Spleen (tissue), 7 donors: ENCODE measurements at regions not wholly inside any gene's neighbourhood (a gene's known extent, or its start where the extent isn't known, plus 50 kb on each side); places are given as distances from the start of the nearest gene placed in this dataset.

Experiments
- POLR2A ChIP-seq, 3 donors: fragments of 450-650 bp; IDR thresholded peaks; one replicate each; pipeline ENCODE4 v1.5.1; 2017; ENCODE audit warnings: antibody characterized with exemption in 3 of 3, mild to moderate bottlenecking in 1 of 3
- POLR2AphosphoS5 ChIP-seq, 3 donors: sonication (generic); formaldehyde crosslinking; IDR thresholded peaks; one replicate each; pipeline ENCODE4 v1.5.1; 2017; ENCODE audit warnings: antibody characterized with exemption in 3 of 3
- TF ChIP-seq, protein P1 (sequence below), 11 experiments: fragments of 200-600 bp in 7 of 11; fragments of 450-650 bp in 4 of 11; sonication (generic) in 4 of 11; IDR thresholded peaks in 8 of 11; conservative IDR thresholded peaks in 3 of 11; 1 replicate in 7 of 11; 2 replicates in 4 of 11; pipeline versions ENCODE4 v1.4.0 to v1.8.0; 2016 to 2021; ENCODE audit warnings: antibody characterized with exemption in 11 of 11, inconsistent platforms in 4 of 11, mild to moderate bottlenecking in 1 of 11
- donor health status: DM: no; HTN: no; CAD: no; lungs with moderate emphysema.
- donor health status: DM: no; HTN: no; CAD: no.
- donor health status: DM: no; HTN: no; CAD: no.

DNA sequence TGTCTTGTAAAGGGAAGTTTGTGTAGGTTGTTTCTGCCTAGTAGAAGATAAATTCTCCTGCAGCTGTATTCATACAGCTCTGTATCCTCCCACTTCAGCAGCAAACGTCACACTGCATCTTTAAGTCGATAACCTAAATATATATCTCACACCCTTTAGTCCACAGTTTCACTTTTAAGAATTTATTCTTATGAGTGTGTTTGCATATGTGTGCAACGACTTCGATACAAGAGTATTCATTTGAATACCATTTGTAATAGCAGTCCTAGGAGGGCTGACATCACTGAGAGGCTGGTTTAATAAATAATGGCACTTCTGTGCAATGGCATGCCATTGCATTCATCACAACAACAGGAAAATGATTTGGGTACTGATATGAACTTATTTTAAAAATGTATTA is 63.8 kb upstream of the MSH6 start:
- no peak for TF ChIP-seq POLR2A (IDR thresholded peaks at IDR 0.05)
- TF ChIP-seq, protein P1, sequence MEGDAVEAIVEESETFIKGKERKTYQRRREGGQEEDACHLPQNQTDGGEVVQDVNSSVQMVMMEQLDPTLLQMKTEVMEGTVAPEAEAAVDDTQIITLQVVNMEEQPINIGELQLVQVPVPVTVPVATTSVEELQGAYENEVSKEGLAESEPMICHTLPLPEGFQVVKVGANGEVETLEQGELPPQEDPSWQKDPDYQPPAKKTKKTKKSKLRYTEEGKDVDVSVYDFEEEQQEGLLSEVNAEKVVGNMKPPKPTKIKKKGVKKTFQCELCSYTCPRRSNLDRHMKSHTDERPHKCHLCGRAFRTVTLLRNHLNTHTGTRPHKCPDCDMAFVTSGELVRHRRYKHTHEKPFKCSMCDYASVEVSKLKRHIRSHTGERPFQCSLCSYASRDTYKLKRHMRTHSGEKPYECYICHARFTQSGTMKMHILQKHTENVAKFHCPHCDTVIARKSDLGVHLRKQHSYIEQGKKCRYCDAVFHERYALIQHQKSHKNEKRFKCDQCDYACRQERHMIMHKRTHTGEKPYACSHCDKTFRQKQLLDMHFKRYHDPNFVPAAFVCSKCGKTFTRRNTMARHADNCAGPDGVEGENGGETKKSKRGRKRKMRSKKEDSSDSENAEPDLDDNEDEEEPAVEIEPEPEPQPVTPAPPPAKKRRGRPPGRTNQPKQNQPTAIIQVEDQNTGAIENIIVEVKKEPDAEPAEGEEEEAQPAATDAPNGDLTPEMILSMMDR (IDR thresholded peaks at IDR 0.05 in 8 of 11, conservative IDR thresholded peaks at IDR 0.05 in 3 of 11): no peak
- TF ChIP-seq POLR2AphosphoS5 (IDR thresholded peaks at IDR 0.05): no peak
